Neutrophil (primary cell): ENCODE measurements at regions not wholly inside any gene's neighbourhood (a gene's known extent, or its start where the extent isn't known, plus 50 kb on each side); places are given as distances from the start of the nearest gene placed in this dataset.

ENCODE experiments used
- H3K27ac ChIP-seq: fragments of 200-600 bp; sonication (generic); 2 replicates; pipeline ENCODE4 v1.5.1; 2016; ENCODE audit warnings: mild to moderate bottlenecking, moderate library complexity
- H3K27me3 ChIP-seq: fragments of 200-600 bp; sonication (generic); 2 replicates; pipeline ENCODE4 v1.6.0; 2016; ENCODE audit warnings: mild to moderate bottlenecking
- H3K36me3 ChIP-seq: fragments of 200-600 bp; sonication (generic); 2 replicates; pipeline ENCODE4 v1.5.1; 2017
- H3K4me1 ChIP-seq, 2 experiments: fragments of 200-600 bp in 1 of 2; sonication (generic) in 1 of 2; 1 replicate in 1 of 2; 2 replicates in 1 of 2; pipeline versions ENCODE4 v1.5.1 to v1.6.1; 2013 to 2016; ENCODE audit warnings: low read depth in 1 of 2, low read length in 1 of 2, mild to moderate bottlenecking in 1 of 2, moderate library complexity in 1 of 2; ENCODE audit not compliant: control insufficient read depth in 1 of 2, insufficient read depth in 1 of 2
- H3K4me3 ChIP-seq, 2 experiments: fragments of 200-600 bp in 1 of 2; sonication (generic) in 1 of 2; 1 replicate in 1 of 2; 2 replicates in 1 of 2; pipeline ENCODE4 v1.5.1; 2013 to 2016; ENCODE audit warnings: low read depth in 1 of 2, low read length in 1 of 2, mild to moderate bottlenecking in 1 of 2, moderate library complexity in 1 of 2
- H3K9me3 ChIP-seq: fragments of 200-600 bp; sonication (generic); 2 replicates; pipeline ENCODE4 v1.5.1; 2016
- TF ChIP-seq, protein P1 (sequence below): fragments of 200-600 bp; sonication (generic); IDR thresholded peaks from 2 replicates; pipeline ENCODE4 v1.5.1; 2016; ENCODE audit warnings: antibody characterized with exemption

DNA sequence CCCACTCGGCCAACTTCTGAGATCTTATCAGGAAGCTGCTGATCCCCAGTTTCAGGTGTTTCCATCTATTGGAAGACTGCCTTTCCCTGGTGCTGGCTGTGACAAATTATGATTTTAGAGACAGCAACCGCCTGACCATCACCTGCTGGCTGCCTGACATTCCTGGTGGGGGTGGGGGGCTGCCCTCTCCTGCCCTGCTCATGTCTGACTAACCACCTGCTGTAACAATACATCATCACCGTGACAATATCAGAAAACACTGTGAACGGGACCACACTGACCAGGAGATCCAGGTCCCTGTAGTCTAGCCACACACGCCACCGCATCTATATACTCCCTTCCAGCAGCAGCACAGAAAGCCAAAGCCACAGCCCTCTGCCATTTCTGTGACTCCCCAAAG lies 537.5 kb downstream of the QKI start:
- Histone ChIP-seq H3K36me3 (no peaks in the 10 kb centered on the region), H3K4me1 (no peaks in the 10 kb centered on the region), H3K4me3 (no peak overlapping the region), H3K27me3 (peaks cover 47% of the 10 kb centered on the region), H3K9me3 (no peaks in the 10 kb centered on the region), H3K27ac (no peak overlapping the region)
- TF ChIP-seq, protein P1, sequence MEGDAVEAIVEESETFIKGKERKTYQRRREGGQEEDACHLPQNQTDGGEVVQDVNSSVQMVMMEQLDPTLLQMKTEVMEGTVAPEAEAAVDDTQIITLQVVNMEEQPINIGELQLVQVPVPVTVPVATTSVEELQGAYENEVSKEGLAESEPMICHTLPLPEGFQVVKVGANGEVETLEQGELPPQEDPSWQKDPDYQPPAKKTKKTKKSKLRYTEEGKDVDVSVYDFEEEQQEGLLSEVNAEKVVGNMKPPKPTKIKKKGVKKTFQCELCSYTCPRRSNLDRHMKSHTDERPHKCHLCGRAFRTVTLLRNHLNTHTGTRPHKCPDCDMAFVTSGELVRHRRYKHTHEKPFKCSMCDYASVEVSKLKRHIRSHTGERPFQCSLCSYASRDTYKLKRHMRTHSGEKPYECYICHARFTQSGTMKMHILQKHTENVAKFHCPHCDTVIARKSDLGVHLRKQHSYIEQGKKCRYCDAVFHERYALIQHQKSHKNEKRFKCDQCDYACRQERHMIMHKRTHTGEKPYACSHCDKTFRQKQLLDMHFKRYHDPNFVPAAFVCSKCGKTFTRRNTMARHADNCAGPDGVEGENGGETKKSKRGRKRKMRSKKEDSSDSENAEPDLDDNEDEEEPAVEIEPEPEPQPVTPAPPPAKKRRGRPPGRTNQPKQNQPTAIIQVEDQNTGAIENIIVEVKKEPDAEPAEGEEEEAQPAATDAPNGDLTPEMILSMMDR: no peak

DNA sequence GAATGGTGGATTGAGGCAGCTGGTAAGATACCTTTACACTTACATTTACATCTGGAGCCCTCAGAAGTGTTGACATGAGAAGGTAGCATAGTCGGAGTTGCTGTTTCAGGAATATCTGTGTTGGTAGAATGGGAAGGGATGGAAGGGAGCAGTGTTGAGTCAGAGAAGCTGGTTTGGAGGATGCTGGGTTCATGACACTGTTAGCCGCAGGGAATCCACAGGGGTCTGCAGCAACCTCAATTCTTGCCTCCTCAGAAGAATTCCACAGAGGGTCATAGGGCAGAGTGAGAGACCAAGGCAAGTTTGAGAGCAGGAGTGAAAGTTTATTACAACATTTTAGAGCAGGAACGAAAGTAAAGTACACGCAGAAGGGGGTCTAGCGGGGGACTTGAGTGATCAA lies 536.8 kb downstream of the QKI start:
- Histone ChIP-seq H3K36me3 (no peaks in the 10 kb centered on the region), H3K4me3 (no peak overlapping the region), H3K27ac (no peak overlapping the region), H3K27me3 (peaks cover 47% of the 10 kb centered on the region), H3K9me3 (no peaks in the 10 kb centered on the region), H3K4me1 (no peaks in the 10 kb centered on the region)
- TF ChIP-seq, protein P1: no peak

DNA sequence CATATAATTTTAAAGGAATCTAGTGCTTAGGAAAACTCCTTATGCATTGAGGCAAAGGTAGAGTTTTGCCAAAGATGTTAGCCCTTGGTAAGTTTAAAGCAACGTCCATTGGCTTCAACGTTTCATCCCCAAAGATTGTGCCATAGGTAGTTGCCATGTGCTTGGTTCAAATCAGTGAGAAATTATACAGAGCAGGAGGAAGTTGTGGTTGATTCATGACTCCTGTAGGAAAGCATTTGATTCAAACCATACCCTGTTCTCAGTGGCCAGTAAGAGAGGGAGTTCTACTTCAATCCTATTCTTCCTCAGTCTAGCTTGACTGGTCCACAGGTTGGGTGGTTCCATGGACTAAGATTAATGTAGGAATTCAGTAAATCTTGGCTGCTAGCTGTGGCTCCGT lies 535.6 kb downstream of the QKI start:
- no peaks in the 10 kb centered on the region for H3K9me3 ChIP-seq
- no peaks in the 10 kb centered on the region for H3K36me3 ChIP-seq
- no peak overlapping the region for H3K4me3 ChIP-seq
- peaks cover 38% of the 10 kb centered on the region for H3K27me3 ChIP-seq
- TF ChIP-seq, protein P1: no peak
- H3K27ac ChIP-seq: no peak overlapping the region
- no peaks in the 10 kb centered on the region for H3K4me1 ChIP-seq

DNA sequence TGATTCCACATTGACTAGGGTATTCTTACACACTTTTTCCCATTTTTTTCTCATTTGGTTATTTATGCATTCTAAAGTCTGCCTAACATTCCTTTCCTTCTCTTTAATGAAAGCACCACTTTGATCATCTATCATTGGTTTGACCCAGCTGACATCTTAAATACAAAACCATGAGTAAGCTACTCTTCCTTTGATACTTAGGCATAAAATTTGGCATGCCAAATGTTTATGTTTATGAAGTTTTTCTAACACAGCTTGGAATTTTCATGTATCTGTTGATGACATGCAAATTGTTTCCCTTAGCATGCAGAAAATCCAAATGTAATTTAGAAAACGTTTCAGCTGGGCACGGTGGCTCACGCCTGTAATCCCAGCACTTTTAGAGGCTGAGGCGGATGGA lies 534.9 kb downstream of the QKI start:
- H3K4me3 ChIP-seq: no peak overlapping the region
- no peak overlapping the region for H3K27ac ChIP-seq
- peaks cover 35% of the 10 kb centered on the region for H3K27me3 ChIP-seq

DNA sequence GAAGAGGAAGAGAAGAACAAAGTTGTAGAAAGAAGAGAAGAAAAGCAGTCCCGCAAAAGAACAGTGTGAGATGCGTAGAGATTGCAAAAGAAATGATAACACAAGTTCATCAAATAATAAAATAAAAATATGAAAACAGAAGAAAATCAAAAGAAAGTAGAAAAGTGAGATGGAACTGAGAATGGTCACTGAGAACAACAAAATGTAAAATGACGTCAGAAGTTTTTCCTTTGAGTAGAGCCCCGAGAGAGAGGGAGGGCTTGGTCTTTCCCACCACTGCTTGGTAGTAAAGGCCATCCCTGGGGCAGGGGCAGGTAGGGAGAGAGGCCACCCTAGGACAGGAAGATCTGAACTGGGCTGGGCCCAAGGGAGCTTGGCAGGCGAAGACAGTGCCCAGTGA lies 533.7 kb downstream of the QKI start:
- H3K36me3 ChIP-seq: no peaks in the 10 kb centered on the region
- no peak overlapping the region for H3K27ac ChIP-seq
- TF ChIP-seq, protein P1: no peak
- no peaks in the 10 kb centered on the region for H3K9me3 ChIP-seq
- peaks cover 34% of the 10 kb centered on the region for H3K27me3 ChIP-seq
- H3K4me3 ChIP-seq: no peak overlapping the region
- H3K4me1 ChIP-seq: no peaks in the 10 kb centered on the region

More for the DNA sequence above, 534.9 kb downstream of the QKI start:
- Histone ChIP-seq H3K36me3 (no peaks in the 10 kb centered on the region), H3K4me1 (no peaks in the 10 kb centered on the region), H3K9me3 (no peaks in the 10 kb centered on the region)
- TF ChIP-seq, protein P1: no peak

DNA sequence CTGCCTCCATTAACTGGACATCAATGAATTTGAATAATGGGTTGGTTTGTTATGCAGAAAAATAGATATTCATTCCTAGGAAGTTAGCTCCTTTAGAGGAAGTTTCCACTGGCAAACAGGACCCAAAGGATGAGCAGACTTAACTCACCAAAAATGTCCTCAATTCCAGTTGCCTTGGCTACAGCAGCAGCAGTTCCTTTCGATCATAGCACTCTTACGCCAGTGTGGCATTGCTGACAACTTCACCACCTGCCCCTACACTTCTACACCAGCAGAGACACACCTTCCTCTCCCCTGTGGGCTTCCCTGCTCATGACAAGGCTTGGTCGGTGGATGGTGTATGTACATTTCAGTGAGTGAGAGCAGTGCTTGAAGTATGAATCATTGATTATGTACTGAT lies 532.8 kb downstream of the QKI start:
- H3K9me3 ChIP-seq: no peaks in the 10 kb centered on the region
- peaks cover 34% of the 10 kb centered on the region for H3K27me3 ChIP-seq
- H3K36me3 ChIP-seq: no peaks in the 10 kb centered on the region
- TF ChIP-seq, protein P1: no peak
- no peaks in the 10 kb centered on the region for H3K4me1 ChIP-seq
- no peak overlapping the region for H3K4me3 ChIP-seq
- H3K27ac ChIP-seq: no peak overlapping the region
